IMR-90 (cell line): ENCODE measurements at regions not wholly inside any gene's neighbourhood (a gene's known extent, or its start where the extent isn't known, plus 50 kb on each side); places are given as distances from the start of the nearest gene placed in this dataset.

Experiments used
- ATAC-seq: fragments of 200-7000 bp; cut with Tn5 transposase; 2 replicates; pipeline ENCODE4 v1.9.1; 2020; ENCODE audit warnings: low read depth, mild to moderate bottlenecking, moderate library complexity
- BruUV-seq: library from RNA; stranded (reverse); fragments of 400-500 nt; replicated peaks from 2 replicates; lab custom pipeline; 2021; lab: Mats Ljungman, UMichigan
- CTCF ChIA-PET: fragments of 300-600 bp; formaldehyde crosslinking; extraction: SDS; loops from one replicate; lab custom pipeline; 2021; ENCODE audit warnings: antibody characterized with exemption; lab: Yijun Ruan, JAX
- POLR2A ChIA-PET: fragments of 300-600 bp; sonication (Branson Sonifier 250); formaldehyde crosslinking; loops from one replicate; lab custom pipeline; 2022; ENCODE audit warnings: antibody characterized with exemption; ENCODE audit not compliant: unreplicated experiment; lab: Charles Lee
- DNase-seq: peaks from one replicate; pipeline ENCODE4 v3.0.0; 2013
- H2AFZ ChIP-seq: replicated peaks from 2 replicates; pipeline ENCODE3; 2013; ENCODE audit warnings: low read length, mild to moderate bottlenecking; ENCODE audit not compliant: poor library complexity
- H2AK5ac ChIP-seq: 2 replicates; pipeline ENCODE4 v1.6.1; 2013; ENCODE audit warnings: low read depth, low read length, inconsistent platforms
- H2AK9ac ChIP-seq: replicated peaks from 2 replicates; pipeline ENCODE3; 2013; ENCODE audit warnings: mild to moderate bottlenecking, low read depth, low read length, moderate library complexity; ENCODE audit not compliant: poor library complexity
- H2BK120ac ChIP-seq: 2 replicates; pipeline ENCODE4 v1.6.1; 2013; ENCODE audit warnings: low read depth, low read length, inconsistent platforms
- H2BK15ac ChIP-seq: 3 replicates; pipeline ENCODE4 v1.6.1; 2013; ENCODE audit warnings: low read depth, low read length, inconsistent platforms
- H2BK20ac ChIP-seq: 2 replicates; pipeline ENCODE4 v1.6.1; 2013; ENCODE audit warnings: low read depth, mild to moderate bottlenecking, inconsistent platforms, low read length, moderate library complexity
- H2BK5ac ChIP-seq: 2 replicates; pipeline ENCODE4 v1.6.1; 2013; ENCODE audit warnings: mild to moderate bottlenecking, low read depth, low read length, inconsistent platforms; ENCODE audit not compliant: poor library complexity, severe bottlenecking
- H3K14ac ChIP-seq: replicated peaks from 2 replicates; pipeline ENCODE4 v1.6.1; 2013; ENCODE audit warnings: low read depth, low read length, inconsistent platforms
- H3K18ac ChIP-seq: 2 replicates; pipeline ENCODE4 v1.6.1; 2013; ENCODE audit warnings: low read depth, low read length, control low read depth
- H3K23ac ChIP-seq: 2 replicates; pipeline ENCODE4 v1.6.1; 2013; ENCODE audit warnings: low read depth, low read length, inconsistent platforms
- H3K27ac ChIP-seq: 2 replicates; pipeline ENCODE4 v1.5.1; 2013; ENCODE audit warnings: mild to moderate bottlenecking, control low read depth, low read length; ENCODE audit not compliant: insufficient read depth
- H3K27me3 ChIP-seq: 2 replicates; pipeline ENCODE4 v1.6.1; 2013; ENCODE audit warnings: low read length; ENCODE audit not compliant: control insufficient read depth, insufficient read depth
- H3K36me3 ChIP-seq: 2 replicates; pipeline ENCODE4 v1.6.1; 2013; ENCODE audit warnings: low read length, mixed read lengths; ENCODE audit not compliant: control insufficient read depth, insufficient read depth
- H3K4ac ChIP-seq: 2 replicates; pipeline ENCODE4 v1.6.1; 2013; ENCODE audit warnings: low read depth, low read length, inconsistent platforms
- H3K4me1 ChIP-seq: 2 replicates; pipeline ENCODE4 v1.6.1; 2013; ENCODE audit warnings: low read length, mixed read lengths; ENCODE audit not compliant: control insufficient read depth, insufficient read depth
- H3K4me2 ChIP-seq: 2 replicates; pipeline ENCODE4 v1.6.1; 2013; ENCODE audit warnings: low read depth, mild to moderate bottlenecking, control low read depth, low read length, moderate library complexity
- H3K4me3 ChIP-seq: 2 replicates; pipeline ENCODE4 v1.5.1; 2013; ENCODE audit warnings: low read depth, mild to moderate bottlenecking, control low read depth, low read length, moderate library complexity; ENCODE audit not compliant: insufficient read depth
- H3K56ac ChIP-seq: 2 replicates; pipeline ENCODE4 v1.6.1; 2013; ENCODE audit warnings: low read length, inconsistent platforms; ENCODE audit not compliant: insufficient read depth; ENCODE audit errors: extremely low read depth
- H3K79me1 ChIP-seq, 2 experiments: 2 replicates each; pipeline ENCODE4 v1.6.1; 2013; ENCODE audit warnings: low read length in 2 of 2, inconsistent platforms in 1 of 2, low read depth in 1 of 2
- H3K9ac ChIP-seq: 2 replicates; pipeline ENCODE4 v1.6.1; 2013; ENCODE audit warnings: low read depth, low read length, control low read depth
- H3K9me1 ChIP-seq: 2 replicates; pipeline ENCODE4 v1.6.1; 2013; ENCODE audit warnings: low read length, inconsistent platforms; ENCODE audit not compliant: insufficient read depth
- H3K9me3 ChIP-seq: 2 replicates; pipeline ENCODE4 v1.6.1; 2013; ENCODE audit warnings: low read length; ENCODE audit not compliant: control insufficient read depth, insufficient read depth
- H4K20me1 ChIP-seq: 2 replicates; pipeline ENCODE4 v1.6.1; 2013; ENCODE audit warnings: low read length, inconsistent platforms; ENCODE audit not compliant: insufficient read depth
- H4K5ac ChIP-seq: 2 replicates; pipeline ENCODE4 v1.6.1; 2013; ENCODE audit warnings: mild to moderate bottlenecking, low read depth, low read length, control low read depth
- H4K8ac ChIP-seq, 2 experiments: 2 replicates each; pipeline ENCODE4 v1.6.1; 2013; ENCODE audit warnings: low read depth in 2 of 2, low read length in 2 of 2, control low read depth in 1 of 2, inconsistent platforms in 1 of 2
- H4K91ac ChIP-seq: 2 replicates; pipeline ENCODE4 v1.6.1; 2013; ENCODE audit warnings: low read depth, low read length, inconsistent platforms; ENCODE audit not compliant: insufficient read depth
- BHLHE40 ChIP-seq: fragments of 150-350 bp; IDR thresholded peaks from 2 replicates; pipeline ENCODE4 v1.6.1; 2016; ENCODE audit warnings: mild to moderate bottlenecking, low read depth, low read length
- CEBPB ChIP-seq: IDR thresholded peaks from 2 replicates; pipeline ENCODE4 v1.6.1; 2012; ENCODE audit warnings: low read depth, low read length, improper control_type of control experiment
- CHD1 ChIP-seq: IDR thresholded peaks from 2 replicates; pipeline ENCODE4 v1.6.1; 2012; ENCODE audit warnings: low read depth, low read length, improper control_type of control experiment
- FOS ChIP-seq: fragments of 150-350 bp; IDR thresholded peaks from 2 replicates; pipeline ENCODE4 v1.6.1; 2016; ENCODE audit warnings: low read depth, low read length
- MAFK ChIP-seq: IDR thresholded peaks from 2 replicates; pipeline ENCODE4 v1.6.1; 2012; ENCODE audit warnings: low read depth, low read length, improper control_type of control experiment
- MAZ ChIP-seq: IDR thresholded peaks from 2 replicates; pipeline ENCODE4 v1.6.1; 2012; ENCODE audit warnings: low read depth, mild to moderate bottlenecking, low read length, improper control_type of control experiment, moderate library complexity, borderline replicate concordance
- MXI1 ChIP-seq: IDR thresholded peaks from 2 replicates; pipeline ENCODE4 v1.6.1; 2012; ENCODE audit warnings: low read depth, mild to moderate bottlenecking, low read length, moderate library complexity, borderline replicate concordance
- NFE2L2 ChIP-seq: fragments of 150-350 bp; IDR thresholded peaks from 2 replicates; pipeline ENCODE4 v1.6.1; 2016; ENCODE audit warnings: low read depth, mild to moderate bottlenecking, low read length
- POLR2A ChIP-seq: IDR thresholded peaks from 2 replicates; pipeline ENCODE4 v1.6.1; 2012; ENCODE audit warnings: mild to moderate bottlenecking, low read depth, low read length
- RAD21 ChIP-seq: IDR thresholded peaks from 2 replicates; pipeline ENCODE4 v1.6.1; 2012; ENCODE audit warnings: low read length, improper control_type of control experiment
- RCOR1 ChIP-seq: IDR thresholded peaks from 2 replicates; pipeline ENCODE4 v1.6.1; 2012; ENCODE audit warnings: mild to moderate bottlenecking, low read length, improper control_type of control experiment; ENCODE audit not compliant: insufficient replicate concordance
- RFX5 ChIP-seq: IDR thresholded peaks from 2 replicates; pipeline ENCODE4 v1.8.0; 2012; ENCODE audit warnings: low read depth, mild to moderate bottlenecking, low read length, moderate library complexity
- SMC3 ChIP-seq: fragments of 150-350 bp; IDR thresholded peaks from 2 replicates; pipeline ENCODE4 v1.6.1; 2016; ENCODE audit warnings: low read depth, mild to moderate bottlenecking, antibody characterized with exemption, low read length, moderate library complexity
- dilution Hi-C: fragments of 300-500 bp; cut with HindIII; formaldehyde crosslinking; loops from one replicate; pipeline ENCODE4 v1.14.3; 2018; ENCODE audit warnings: low sequenced_read_pairs; ENCODE audit not compliant: unreplicated experiment
- in situ Hi-C: fragments of 300-500 bp; cut with MboI; formaldehyde crosslinking; loops from 3 replicates; pipeline ENCODE4 v1.14.3; 2019; ENCODE audit warnings: low sequenced_read_pairs, inconsistent platforms, mixed read lengths
- intact Hi-C: fragments of 100-400 bp; cut with micrococcal nuclease; formaldehyde crosslinking; loops from 2 replicates; pipeline ENCODE4 v1.10.0; 2022
- TF ChIP-seq, protein P1 (sequence below): fragments of 150-350 bp; IDR thresholded peaks from 2 replicates; pipeline ENCODE4 v1.6.1; 2016; ENCODE audit warnings: low read depth, mild to moderate bottlenecking, low read length, moderate library complexity, borderline replicate concordance
- TF ChIP-seq, protein P2 (sequence below): fragments of 150-350 bp; IDR thresholded peaks from 2 replicates; pipeline ENCODE4 v1.6.1; 2017; ENCODE audit warnings: mild to moderate bottlenecking, antibody characterized with exemption, low read length, low read depth
- TF ChIP-seq, protein P3 (sequence below): conservative IDR thresholded peaks from 2 replicates; pipeline ENCODE4 v1.5.1; 2012; ENCODE audit warnings: mild to moderate bottlenecking, low read depth, low read length, improper control_type of control experiment

DNA sequence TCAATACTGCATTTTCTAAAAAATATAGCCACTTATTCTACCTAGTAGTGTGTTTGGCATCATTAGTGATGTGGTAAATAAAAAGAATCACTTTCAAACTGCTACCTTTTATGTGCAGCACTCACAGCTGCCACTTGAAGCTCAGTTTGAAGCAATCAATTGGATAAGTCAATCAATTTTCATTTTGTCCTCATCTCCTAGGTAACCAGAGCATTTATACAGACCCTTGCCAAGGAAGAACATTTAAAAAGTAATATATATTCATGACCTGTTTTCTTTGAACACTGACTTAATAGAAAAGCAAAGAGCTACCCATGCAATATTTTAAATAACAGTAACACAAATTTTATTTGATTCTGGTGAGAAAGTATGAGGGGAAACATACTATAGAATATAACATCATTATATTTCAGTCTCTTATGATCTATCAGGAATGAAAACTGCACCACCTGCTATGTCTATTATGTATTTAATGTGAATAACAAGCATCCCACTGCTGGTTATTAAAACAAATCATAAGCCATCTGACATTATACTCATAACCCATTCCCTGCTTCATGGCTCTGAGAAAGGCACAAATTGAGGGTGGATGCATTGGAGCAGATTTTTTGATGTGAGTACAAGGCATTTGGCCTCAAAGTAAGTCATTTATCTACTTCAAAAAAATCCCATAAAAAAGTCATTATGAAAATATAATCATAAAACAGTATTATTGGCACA is 168.4 kb upstream of the C21orf91 start:
- no peak overlapping the region for H3K4ac ChIP-seq
- H2BK20ac ChIP-seq: no peak overlapping the region
- no peak overlapping the region for H2AFZ ChIP-seq
- no peak overlapping the region for H2BK15ac ChIP-seq
- POLR2A ChIA-PET: no interaction called here
- H4K8ac ChIP-seq: no peak overlapping the region
- no peaks in the 10 kb centered on the region for H3K4me1 ChIP-seq
- H3K18ac ChIP-seq: no peak overlapping the region
- H3K27ac ChIP-seq: no peak overlapping the region
- no peak overlapping the region for H4K91ac ChIP-seq
- no peaks in the 10 kb centered on the region for H3K79me1 ChIP-seq
- no peaks in the 10 kb centered on the region for H3K27me3 ChIP-seq
- intact Hi-C loops (no loop called here), in situ Hi-C loops (no loop called here), dilution Hi-C loops (no loop called here)
- no peak overlapping the region for H3K14ac ChIP-seq
- H2BK5ac ChIP-seq: no peak overlapping the region
- no peaks in the 10 kb centered on the region for H3K36me3 ChIP-seq
- H3K9ac ChIP-seq: no peak overlapping the region
- no peak overlapping the region for H3K4me3 ChIP-seq
- no peak overlapping the region for H2AK5ac ChIP-seq
- no peak for DNase-seq
- no peak overlapping the region for H2BK120ac ChIP-seq
- TF ChIP-seq MAZ (no peak), NFE2L2 (no peak), MAFK (no peak), SMC3 (no peak), RAD21 (no peak), BHLHE40 (no peak), RCOR1 (no peak), POLR2A (no peak), RFX5 (no peak), CHD1 (no peak), MXI1 (no peak), CEBPB (no peak), FOS (no peak)
- TF ChIP-seq, protein P1, sequence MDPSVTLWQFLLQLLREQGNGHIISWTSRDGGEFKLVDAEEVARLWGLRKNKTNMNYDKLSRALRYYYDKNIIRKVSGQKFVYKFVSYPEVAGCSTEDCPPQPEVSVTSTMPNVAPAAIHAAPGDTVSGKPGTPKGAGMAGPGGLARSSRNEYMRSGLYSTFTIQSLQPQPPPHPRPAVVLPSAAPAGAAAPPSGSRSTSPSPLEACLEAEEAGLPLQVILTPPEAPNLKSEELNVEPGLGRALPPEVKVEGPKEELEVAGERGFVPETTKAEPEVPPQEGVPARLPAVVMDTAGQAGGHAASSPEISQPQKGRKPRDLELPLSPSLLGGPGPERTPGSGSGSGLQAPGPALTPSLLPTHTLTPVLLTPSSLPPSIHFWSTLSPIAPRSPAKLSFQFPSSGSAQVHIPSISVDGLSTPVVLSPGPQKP: no peak
- TF ChIP-seq, protein P2, sequence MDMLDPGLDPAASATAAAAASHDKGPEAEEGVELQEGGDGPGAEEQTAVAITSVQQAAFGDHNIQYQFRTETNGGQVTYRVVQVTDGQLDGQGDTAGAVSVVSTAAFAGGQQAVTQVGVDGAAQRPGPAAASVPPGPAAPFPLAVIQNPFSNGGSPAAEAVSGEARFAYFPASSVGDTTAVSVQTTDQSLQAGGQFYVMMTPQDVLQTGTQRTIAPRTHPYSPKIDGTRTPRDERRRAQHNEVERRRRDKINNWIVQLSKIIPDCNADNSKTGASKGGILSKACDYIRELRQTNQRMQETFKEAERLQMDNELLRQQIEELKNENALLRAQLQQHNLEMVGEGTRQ: no peak
- TF ChIP-seq, protein P3, sequence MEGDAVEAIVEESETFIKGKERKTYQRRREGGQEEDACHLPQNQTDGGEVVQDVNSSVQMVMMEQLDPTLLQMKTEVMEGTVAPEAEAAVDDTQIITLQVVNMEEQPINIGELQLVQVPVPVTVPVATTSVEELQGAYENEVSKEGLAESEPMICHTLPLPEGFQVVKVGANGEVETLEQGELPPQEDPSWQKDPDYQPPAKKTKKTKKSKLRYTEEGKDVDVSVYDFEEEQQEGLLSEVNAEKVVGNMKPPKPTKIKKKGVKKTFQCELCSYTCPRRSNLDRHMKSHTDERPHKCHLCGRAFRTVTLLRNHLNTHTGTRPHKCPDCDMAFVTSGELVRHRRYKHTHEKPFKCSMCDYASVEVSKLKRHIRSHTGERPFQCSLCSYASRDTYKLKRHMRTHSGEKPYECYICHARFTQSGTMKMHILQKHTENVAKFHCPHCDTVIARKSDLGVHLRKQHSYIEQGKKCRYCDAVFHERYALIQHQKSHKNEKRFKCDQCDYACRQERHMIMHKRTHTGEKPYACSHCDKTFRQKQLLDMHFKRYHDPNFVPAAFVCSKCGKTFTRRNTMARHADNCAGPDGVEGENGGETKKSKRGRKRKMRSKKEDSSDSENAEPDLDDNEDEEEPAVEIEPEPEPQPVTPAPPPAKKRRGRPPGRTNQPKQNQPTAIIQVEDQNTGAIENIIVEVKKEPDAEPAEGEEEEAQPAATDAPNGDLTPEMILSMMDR: no peak
- no peaks in the 10 kb centered on the region for H4K20me1 ChIP-seq
- BruUV-seq: no TSS peak
- no peak overlapping the region for H3K23ac ChIP-seq
- no peak overlapping the region for H3K4me2 ChIP-seq
- ATAC-seq: no peak
- no peak overlapping the region for H4K5ac ChIP-seq
- CTCF ChIA-PET: interaction anchor here (0.6 kb wide), 1 partner anchor 313 kb away, joined by 3 read pairs; no protein-coding TSS in a partner anchor
- H3K9me1 ChIP-seq: no peaks in the 10 kb centered on the region
- H2AK9ac ChIP-seq: no peak overlapping the region
- H3K56ac ChIP-seq: no peak overlapping the region
- no peaks in the 10 kb centered on the region for H3K9me3 ChIP-seq
